Endometrium (tissue), 2 donors: ENCODE measurements at regions not wholly inside any gene's neighbourhood (a gene's known extent, or its start where the extent isn't known, plus 50 kb on each side); places are given as distances from the start of the nearest gene placed in this dataset.

Experiments
- FAIRE-seq: peaks from 2 replicates; lab custom pipeline; 2012; peaks lifted over from hg19 to GRCh38; lab: Jason Lieb, UNC
- donor health status: control.
- donor health status: control.

GRCh38 chr2:78457269-78457668 lies 568.2 kb upstream of the REG3G start:
- FAIRE-seq: no peak

DNA sequence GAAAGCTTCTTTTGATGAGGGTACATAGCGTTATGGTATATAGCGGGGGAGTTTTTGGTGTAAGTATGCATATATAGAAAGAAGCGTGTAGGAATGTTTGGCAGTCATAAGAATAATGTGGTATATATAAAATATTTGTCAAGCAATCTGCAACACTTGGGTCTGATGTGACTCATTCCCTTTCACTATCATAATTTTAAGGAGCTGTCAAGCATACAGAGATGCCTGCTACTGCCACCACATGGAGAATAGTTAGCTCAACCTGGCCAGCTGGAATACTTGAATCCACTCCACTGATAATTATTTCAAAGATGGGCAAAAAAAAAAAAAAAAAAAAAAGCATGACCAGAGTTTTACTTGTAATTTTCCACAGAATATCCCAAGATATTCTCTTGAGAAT lies 559.8 kb upstream of the REG3G start:
- no peak for FAIRE-seq

DNA sequence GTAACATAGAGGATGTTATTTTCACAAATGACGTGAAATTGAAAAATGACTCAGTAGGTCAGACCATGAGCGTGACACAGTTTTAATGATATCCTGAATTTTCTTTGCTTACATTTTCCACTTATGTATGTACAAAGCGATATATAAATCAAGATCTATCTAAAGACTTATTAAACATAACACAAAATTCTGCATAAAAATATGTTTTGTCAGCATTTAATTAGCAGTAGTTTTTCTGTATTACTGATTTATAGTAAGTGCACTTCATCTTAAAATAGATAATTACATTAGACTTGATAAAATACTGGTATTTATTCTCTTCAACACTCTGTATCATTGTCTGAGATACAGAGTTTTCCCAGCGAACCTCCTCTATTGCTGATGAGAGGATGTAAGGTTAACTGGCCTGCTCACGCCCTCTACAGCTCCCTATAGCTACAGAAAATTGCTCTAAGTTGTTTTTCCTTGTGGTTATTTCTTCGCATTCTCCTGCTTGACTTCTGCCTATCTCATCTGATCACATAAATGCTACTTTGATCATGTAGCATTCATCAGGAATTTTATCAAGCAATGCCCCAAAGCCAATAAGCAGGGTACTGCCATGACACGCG lies 548.8 kb upstream of the REG3G start:
- no peak for FAIRE-seq

DNA sequence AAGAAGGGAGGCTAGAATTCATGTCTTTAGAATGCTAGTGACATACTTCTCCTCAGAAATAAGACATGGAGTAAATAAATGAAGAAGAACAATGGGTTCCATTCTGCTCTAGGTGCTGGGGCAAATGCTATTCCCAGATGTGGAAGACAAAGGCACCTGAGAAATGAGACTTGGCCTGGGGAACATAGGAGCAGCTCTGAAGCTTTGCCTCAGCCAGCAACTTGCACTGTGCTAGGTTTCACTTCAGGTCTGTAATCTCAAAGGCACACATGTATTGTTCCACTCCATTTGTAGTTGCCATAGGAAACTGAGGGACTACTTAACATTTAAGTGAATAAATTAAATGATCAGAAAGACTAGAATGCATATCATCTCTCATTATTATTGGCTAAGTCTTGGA lies 538.9 kb upstream of the REG3G start:
- no peak for FAIRE-seq

DNA sequence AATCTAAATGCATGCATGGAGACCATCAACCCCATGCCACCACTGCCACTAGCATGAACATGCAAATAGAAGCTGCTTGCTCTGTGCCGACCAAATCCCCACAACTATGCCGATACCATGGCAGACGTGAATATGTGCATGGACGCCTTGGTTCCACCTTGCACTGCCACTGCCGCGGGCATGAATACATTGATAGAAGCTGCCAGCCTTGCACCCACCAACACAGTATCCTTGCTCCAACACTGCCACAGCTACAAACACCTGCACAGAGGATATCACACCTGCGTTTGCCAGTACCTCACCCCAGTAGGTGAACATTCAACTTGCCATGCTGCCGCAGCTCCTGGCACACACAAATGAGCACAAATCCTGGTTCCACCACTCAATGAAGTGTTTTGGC lies 527.4 kb upstream of the REG3G start:
- no peak for FAIRE-seq

DNA sequence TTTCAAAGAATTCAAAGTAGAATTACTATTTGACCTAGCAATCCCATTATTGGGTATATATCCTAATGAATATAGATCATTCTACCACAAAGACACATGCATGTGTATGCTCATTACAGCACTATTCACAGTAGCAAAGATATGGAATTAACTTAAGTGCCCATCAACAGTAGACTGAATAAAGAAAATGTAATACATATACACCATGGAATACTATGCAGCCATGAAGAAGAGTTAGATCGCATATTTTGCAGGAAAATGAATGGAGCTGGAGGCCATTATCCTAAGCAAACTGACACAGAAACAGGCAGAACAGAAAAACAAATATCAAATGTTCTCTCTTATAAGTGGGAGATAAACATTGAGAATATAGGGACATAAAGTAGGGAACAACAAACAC lies 519.2 kb upstream of the REG3G start:
- FAIRE-seq: no peak

DNA sequence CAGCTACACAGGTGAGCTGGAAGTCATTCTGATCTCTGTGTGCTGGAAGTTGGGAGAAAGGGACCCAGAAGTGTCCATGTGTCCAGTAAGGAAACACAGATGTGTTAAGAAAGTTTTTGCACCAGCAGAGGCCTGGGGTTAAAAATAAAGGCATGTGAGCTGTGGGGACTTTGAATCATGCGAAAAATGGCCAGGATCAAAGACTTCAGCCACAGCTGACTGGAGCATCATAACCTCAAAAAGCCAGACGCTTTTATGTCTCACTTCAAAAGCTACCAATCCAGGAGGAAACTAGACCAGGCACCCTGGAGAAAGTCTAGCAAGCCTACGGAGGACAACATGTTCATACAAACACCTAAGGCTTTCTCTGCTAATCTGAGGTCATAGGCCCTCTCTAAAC lies 503.6 kb upstream of the REG3G start:
- FAIRE-seq: no peak

- FAIRE-seq: no peak
Measured at GRCh38 chr2:78532762-78533379, 492.6 kb upstream of the REG3G start.

DNA sequence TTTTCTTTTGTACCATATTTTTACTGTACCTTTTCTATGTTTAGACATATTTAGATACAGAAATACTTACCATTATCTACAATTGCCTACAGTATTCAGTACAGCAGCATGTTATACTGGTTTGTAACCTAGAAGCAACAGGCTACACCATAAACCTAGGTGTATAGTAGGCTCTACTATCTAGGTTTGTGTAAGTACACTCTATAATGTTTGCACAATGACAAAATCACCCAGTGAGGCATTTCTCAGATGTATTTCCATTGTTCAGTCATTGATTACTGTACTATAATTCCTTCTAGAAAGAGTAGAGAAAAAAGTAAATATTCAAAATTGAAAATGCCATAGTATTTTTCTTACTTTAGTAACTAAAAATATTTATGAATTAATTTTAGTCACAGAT lies 490.1 kb upstream of the REG3G start:
- FAIRE-seq: no peak

GRCh38 chr2:78538322-78538721 lies 487.2 kb upstream of the REG3G start:
- FAIRE-seq: no peak

DNA sequence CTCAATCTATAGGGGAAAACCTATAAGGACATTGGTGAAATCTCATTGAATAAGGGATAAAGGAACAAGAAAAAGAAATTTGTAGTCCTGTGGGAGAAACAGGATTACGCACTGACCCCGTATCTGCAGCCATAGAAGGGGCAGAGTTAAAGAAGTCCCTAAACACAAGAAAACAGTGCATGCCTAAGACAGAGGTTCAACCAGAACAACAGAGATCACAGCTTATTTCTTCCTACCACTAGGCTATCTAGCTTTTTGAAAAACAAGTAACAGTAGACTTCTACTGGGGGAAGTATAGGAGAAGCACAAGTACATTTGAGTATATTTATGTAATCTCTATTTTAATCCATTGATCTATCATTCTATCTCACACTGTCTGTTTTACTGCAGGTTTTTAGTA lies 485.2 kb upstream of the REG3G start:
- no peak for FAIRE-seq

DNA sequence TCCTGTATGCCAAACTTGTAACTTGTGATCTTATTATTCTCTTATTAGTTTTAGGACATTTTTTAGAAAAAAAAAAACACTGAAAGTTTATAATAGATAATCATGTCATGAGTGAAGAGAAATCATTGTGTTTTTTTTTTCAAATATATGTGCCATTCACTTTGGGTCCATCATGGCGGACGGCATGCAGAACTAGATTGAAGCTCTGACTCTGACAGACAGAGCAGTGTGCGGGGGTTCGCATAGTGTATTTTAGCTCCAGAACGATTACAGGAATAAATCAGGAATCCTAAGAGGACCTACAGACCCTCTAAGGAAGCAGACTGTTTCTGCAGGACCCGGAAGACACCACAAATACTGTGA lies 484.4 kb upstream of the REG3G start:
- FAIRE-seq: no peak

DNA sequence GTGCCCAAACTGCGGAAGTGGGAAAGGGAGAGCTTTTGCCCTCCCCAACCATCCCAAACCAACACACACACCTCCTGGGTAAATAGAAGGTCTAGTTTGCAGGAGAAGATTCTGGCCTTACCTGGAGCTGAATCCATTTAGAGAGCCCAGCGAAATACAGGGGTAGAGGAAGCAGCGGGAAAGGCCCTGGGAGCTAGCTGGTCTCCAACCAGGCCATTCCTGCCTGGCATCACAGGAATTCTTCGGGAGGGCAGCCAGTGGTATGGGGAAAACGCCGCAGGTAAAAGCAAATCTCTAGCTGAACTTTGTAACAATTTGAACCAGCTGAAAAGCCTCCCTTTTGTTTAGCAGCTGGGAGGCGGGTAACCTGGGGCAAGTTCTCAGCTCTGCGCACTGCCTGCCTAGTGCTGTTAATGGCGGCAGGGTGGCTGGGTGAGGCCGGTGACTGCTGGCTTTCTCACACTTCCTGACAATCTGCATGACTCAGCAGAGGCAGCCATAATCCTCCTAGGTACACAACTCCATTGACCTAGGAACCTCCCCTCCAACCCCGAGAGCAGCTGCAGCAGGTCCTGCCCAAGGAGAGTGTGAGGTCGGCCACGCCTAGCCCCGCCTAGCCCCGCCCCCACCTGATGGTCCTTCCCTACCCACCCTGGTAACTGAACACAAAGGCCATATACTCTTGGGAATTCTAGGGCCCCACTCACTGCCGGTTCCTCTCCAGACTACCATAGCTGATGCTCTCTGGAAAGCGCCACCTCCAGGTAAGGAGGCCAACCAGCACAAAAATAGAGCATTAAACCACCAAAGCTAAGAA lies 483.8 kb upstream of the REG3G start:
- FAIRE-seq: no peak

DNA sequence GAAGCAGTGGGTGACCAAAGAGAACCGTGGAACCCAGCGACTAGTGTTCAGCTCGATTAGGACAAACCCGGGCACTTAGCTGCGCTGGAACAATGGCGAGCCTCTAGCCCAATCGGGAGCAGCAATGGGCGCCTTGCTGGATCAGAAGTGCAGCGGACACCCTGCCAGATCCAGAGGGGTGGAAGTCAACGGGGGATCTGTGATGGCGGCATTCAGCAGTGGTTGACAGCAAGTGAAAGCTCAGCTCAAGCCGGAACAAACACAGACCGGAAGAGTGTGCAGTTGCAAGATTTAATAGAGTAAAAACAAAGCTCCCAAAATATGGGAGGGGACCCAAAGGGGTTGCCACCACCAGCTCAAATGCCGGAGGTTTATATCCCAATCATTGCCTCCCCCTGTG lies 478.7 kb upstream of the REG3G start:
- FAIRE-seq: no peak

- FAIRE-seq: no peak
Measured at GRCh38 chr2:78549766-78550165, 475.7 kb upstream of the REG3G start.

- FAIRE-seq: no peak
Measured at GRCh38 chr2:78553866-78554647, 471.4 kb upstream of the REG3G start.

DNA sequence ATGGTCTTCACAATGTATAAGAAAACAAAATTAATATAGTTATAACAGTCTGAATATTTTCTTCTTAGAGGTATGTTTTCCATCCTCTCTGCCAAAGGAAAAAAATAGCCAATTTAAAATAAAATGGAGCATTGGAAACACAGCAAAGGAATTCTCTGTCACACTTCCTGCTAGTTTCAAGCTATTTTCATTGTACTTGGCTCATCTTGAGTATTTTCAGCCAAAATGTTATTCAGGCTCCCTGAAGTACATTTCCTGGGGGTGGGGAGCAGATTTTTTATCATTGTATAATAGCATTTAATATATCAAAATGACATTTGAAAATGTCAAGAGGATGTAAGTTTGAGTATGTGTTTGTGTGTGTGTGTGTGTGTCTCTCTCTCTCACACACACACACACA lies 463.6 kb upstream of the REG3G start:
- FAIRE-seq: no peak

GRCh38 chr2:78564666-78565065 lies 460.8 kb upstream of the REG3G start:
- no peak for FAIRE-seq

GRCh38 chr2:78568782-78569373 lies 456.6 kb upstream of the REG3G start:
- no peak for FAIRE-seq

- no peak for FAIRE-seq
Measured at GRCh38 chr2:78576409-78576808, 449.1 kb upstream of the REG3G start.

GRCh38 chr2:78585871-78586270 lies 439.6 kb upstream of the REG3G start:
- no peak for FAIRE-seq

- no peak for FAIRE-seq
Measured at GRCh38 chr2:78586316-78586715, 439.2 kb upstream of the REG3G start.

DNA sequence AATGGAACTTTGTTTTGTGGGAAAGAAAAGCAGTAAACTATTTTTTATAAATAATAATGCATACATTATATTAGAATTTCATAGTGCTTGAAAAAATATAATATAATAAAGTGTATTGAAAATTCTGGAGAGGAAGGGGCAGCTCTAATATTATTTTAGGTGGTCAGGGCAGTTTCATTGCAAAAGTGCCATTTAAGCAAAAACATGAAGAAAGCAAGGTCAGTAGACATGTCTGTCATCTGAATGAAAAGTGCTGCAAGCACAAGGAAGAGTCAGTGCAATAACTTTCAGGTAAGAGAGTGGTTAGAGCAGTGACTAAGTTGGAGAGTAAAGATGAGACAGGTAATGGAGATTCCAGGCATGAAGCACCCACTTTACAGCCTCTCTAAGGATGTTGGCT lies 435.6 kb upstream of the REG3G start:
- FAIRE-seq: no peak
